Islet of Langerhans (tissue), 1 donor: ENCODE measurements at regions not wholly inside any gene's neighbourhood (a gene's known extent, or its start where the extent isn't known, plus 50 kb on each side); places are given as distances from the start of the nearest gene placed in this dataset.

Experiments
- FAIRE-seq: peaks from one replicate; lab custom pipeline; 2011; peaks lifted over from hg19 to GRCh38; lab: Jason Lieb, UNC

DNA sequence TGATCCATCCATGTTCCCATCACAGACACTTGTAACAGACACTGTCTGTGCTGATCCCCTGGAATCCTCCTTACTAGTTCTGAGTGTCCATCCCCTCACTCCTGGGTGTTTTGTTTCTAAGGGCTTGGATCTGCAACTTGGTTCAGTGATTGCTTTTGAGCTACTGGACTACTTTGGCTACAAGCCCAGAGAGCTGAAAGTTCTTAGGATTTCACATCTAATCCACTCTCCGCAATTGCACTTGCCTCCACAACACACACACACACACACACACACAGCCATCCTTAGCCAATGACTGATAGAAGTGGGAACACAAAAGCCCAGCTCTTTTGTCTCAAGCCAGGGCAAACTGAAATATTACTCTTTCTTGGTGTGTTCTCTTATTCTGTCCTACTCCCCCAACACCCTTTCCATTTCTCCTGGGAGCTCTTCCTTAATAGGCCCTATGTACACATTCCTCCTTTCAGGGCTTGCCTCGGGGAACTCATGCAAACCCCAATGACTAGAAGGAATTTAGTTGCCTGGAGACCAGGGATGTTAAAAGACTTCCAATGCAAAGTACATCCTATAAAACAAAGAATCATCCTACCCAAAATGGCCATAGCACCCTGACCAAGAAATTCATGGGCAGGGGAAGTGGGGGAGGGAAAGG is 206.1 kb upstream of the UBE2E2 start:
- no peak for FAIRE-seq

DNA sequence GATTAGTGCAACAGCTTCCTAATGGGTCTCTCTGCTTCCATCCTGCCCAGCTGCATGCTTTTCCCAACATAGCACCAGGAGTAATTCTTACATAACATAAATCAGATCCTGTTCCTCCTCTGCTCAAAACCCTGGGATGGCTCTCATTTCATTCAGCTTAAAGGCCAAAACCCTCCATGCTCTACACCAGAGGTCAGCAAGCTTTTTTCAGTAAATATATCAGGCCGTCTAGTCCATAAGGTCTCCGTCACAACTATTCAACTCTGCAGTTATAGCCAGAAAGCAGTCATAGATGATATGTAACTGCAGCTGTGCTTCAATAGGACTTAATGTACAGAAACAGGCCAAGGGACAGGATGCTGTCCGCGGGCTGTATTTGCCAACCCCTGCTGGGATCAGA is 202.8 kb upstream of the UBE2E2 start:
- FAIRE-seq = no peak

DNA sequence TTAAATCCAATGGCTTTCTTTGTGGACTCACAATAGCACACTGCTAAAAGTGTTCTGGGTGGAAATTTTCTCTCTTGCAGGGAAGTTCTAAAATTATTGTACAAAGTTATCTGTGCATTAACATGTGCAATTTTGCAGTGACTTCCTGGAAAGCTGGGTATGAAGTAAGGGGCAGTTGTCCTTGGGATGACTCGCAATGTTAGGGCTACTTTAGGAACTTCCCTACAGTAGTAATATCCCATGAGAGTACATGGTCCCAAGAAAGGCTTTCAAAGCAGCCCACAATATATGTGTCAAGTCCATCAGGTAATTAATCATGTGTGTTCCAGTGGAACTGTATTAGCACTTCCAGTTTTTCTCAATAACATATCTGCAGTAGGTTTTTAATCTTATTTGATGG is 201.0 kb upstream of the UBE2E2 start:
- no peak for FAIRE-seq

DNA sequence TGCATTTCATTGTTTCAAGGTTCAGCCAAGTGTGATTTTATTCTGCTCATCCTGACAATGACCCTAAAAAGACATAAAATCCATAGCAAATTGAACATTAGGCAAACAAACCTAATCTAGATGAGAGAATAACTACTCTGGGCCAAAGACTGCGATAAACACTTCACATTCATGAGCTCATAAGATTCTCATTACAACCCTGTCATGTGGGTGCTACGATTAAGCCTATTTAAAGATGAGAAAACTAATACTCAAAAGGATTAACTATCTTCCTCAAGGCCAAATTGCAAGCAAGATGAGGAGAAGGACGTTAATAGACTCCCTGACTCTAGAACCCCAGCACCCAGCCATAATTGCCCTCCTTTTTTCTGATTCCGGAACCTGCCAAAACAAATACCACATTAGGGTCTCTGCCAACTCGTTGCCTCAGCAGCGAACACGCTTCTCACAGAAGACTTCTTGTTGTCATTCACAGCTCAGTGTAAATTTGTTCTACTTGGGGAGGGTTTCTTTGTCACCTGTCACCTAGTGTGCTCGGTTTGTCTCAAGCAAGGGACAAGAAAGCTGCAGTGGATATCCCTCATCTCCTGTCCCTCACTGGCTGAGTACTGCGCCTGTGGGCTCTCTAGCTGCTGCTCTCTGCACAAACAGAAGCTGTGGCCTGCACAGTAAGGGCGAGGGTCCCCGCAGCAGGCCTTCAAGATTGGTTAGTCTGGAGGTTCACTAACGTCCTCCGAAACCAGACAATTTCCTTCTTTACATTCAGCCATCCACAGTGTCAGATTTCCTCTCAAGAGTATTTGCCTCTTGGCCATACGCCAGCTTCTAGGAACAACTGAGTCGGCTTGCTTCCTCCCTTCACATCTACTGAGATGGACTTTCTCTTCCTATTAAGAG is 200.0 kb upstream of the UBE2E2 start:
- no peak for FAIRE-seq

DNA sequence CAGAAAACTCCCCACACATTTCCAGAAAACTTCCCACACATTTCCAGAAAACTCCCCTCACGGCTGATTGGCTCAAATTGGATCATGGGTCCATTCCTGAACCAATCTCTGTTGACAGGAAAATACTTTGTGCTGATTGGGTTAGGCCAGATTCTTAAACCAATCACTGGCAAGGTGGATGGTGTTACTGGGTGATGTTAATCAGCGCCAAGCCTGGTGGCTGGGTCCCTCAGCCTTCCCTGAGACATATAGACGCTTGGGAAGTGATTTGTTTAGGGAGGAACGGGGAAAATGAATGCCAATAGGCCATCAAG is 199.4 kb upstream of the UBE2E2 start:
- no peak for FAIRE-seq

DNA sequence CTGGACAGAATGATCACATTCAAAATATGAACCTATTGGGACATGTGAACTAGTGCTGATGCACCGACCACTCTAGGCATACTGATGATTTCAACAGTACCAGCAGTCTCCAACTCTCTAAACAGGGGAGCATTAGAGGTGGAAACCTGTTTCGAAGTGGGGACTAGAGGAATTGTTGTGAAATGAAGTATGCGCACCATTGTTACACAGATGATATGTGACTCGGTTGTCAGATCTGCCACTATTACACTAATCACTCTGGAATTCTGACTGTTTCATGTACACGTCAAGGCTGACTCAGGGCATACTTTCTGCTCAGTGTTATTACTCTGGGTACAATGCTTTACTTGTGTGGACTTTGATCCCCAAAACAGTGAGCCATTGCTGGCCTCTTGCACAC is 198.2 kb upstream of the UBE2E2 start:
- FAIRE-seq = no peak

DNA sequence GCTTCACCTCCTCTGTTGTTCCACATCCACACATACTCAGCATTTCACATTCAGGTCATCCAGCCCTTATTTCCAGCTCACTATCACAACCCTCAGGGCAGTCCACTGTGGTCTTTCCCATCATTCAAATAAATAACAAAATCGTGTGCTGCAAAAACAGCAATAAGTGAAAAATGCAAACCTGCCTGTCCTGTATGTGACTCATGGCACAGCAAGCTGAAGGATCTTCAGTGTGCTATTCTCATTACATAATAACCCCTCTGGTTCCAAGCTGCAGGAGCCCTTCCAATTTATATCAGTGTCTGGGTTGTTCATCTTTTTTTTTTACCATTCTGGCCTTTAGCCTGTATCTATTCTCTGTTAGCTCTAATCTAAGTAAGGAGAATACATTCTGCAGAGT is 185.3 kb upstream of the UBE2E2 start:
- FAIRE-seq = no peak

DNA sequence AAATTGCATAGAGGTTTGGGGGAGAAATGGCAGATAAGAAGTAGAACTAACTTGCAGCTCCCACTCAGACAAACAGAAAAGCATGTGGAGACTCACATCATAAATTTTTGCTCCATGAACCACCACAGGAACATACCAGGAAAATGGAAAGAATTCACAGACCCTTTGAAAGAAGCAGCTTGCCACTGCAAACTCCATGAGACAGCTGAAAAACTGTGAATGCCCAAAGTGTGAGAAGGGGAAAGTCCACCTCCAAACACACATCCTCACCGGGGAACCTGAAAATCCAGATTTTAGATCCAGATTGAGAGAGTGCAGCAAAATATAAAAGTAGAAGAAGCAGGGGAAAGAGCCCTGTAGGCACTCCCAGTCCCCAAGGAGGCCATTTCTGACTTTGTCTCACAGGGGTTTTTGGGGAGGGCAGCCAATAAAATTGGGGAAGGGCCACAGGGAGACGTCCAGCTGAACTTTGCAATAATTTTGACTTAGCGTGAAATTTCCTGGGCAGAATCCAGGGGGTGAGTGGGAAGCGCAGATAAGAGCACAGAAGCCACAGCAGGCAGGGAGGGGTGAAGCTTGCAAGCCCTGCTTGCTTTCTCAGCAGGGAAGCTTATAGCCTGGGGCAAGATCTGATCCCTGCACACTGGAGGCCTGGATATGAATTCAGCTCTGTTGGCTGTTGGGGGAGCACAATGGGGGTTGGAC is 183.4 kb upstream of the UBE2E2 start:
- no peak for FAIRE-seq

DNA sequence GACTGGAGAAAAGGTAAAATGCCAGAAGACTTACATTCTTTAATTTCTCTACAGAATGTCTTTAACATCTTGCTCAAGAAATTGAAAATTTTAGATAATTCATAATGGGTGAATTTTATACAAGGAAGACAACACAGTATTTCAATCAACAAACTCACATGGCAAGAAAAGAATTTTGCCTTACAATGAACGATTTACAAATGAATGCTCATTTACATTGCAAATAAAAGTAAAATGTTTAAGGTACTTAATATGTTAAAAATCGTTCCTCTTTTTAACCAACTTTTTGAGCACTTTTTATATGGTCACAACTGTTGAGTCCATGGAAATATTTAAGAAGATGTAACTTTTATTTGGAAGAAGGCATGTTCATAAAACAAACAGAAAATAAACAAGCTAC is 174.8 kb upstream of the UBE2E2 start:
- FAIRE-seq = no peak

DNA sequence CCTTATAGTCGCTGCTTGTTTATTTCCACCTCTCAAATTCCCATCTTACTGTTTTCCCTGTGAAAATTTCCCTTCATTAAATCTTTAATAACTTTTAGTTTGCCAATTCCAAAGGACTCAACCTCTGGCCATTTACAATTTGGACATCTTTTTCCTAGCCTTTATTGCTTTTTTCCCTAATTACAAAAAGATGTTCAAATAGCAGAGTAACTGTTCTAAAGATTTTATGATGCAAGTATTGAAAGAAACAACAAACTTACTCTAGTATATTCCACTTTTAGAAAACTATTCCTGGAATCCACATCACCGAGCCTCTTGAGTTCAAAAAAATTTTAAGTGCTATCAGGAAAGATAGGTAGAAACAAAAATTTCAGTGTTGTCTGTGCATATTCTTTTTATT is 174.1 kb upstream of the UBE2E2 start:
- FAIRE-seq = no peak

DNA sequence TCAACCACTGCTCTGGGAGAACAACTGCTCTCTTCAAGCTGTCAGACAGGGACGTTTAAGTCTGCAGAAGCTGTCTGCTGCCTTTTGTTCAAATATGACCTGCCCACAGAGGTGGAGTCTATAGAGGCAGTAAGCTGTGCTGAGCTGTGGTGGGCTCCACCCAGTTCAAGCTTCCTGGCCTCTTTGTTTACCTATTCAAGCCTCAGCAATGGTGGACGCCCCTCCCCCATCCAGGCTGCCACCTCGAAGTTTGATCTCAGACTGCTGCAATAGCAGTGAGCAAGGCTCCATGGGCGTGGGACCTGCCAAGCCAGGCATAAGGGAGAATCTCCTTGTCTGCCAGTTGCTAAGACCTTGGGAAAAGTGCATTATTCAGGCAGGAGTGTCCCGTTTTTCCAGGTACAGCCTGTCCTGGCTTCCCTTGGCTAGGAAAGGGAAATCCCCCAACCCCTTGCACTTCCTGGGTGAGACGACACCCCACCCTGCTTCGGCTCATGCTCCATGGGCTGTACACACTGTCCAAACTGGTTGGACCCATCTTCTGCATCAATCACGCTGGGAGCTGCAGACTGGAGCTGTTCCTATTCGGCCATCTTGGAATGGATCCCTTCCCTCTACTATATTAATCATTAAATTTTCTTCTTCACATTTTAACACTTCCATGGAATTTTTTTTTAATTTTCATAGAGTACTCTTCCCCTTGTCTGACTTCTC is 167.0 kb upstream of the UBE2E2 start:
- no peak for FAIRE-seq

DNA sequence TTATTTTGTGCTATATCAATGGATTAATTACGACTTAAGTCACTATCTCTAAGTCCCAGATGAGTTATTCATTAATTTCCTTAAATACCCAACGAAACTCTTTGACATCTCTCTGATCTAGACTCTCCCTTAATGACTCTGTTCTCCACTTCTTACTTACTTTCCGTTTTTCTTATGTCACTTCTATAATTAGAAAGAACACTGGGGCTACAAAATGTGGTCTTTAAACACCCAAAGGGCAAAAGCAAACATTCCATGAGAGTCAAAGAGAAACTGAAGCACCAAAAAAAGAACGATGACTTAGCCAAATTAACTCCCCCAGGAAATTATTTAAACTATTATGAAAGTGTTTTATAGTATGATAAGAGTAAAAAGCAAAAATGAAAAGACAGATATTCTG is 166.4 kb upstream of the UBE2E2 start:
- FAIRE-seq = no peak

DNA sequence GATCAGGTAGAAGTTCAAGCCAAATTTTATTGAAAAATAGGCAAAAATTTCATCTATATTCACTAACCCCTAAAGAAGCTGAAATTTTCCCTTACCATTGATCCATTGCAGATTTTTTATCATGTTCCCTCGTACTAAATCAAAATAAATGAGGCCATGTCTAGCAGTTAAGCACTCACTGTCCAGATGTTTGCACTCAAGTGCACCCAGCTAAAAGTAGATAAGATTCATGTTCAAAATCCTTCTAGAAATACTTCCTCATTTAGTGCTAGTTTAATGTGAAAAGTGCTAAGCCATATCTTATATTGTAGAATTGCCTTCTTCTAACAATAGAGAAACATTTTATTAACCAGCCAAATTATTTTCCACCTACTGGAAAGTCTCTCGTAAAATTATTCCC is 164.7 kb upstream of the UBE2E2 start:
- FAIRE-seq = no peak

DNA sequence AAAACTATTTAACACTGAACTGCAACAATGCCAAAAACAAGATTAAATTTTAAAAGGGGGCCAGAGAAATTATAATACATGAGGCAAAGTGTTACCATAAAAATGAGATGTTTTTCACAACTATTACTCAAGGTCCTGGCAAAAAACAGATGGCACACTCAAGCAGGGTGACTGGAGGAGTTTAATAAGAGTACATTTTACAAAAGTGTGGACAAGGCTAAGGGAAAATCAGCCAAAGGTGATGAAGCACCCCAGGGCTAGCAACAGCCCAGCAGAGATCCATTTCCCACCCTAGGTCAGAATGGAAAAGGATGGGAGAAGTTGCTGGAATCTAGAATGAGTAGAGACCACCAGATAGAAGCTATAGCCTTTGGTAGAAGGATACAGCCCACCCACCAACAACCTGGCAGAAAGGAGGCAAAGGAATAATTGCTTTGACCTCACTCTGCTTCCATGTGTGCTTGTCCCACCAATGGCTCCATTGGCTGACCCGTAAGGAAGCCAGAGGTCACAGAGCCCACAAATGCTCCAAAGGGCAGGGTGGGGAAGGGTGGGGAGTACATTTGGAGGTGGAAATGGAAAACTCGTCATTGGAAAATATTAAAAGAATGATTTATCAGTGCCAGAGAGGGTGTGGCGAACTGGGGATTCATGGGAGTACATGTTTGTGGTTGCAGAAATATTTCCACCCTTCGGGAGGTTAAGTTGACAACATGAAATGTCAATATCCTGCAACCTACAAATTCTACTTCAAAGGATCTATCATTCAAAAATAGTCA is 161.0 kb upstream of the UBE2E2 start:
- no peak for FAIRE-seq

DNA sequence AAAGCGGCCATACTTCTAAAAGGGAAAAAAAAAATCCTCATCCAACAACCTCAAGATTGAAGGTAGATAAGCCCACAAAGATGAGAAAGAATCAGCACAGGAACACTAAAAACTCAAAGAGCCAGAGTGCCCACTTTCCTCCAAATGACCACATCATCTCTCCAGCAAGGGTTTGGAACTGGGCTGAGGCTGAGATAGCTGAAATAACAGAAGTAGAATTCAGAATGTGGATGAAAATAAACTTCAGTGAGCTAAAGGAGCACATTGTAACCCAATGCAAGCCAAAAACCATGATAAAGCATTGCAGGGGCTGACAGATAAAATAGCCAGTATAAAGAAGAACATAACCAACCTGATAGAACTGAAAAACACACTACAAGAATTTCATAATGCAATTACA is 158.7 kb upstream of the UBE2E2 start:
- no peak for FAIRE-seq

DNA sequence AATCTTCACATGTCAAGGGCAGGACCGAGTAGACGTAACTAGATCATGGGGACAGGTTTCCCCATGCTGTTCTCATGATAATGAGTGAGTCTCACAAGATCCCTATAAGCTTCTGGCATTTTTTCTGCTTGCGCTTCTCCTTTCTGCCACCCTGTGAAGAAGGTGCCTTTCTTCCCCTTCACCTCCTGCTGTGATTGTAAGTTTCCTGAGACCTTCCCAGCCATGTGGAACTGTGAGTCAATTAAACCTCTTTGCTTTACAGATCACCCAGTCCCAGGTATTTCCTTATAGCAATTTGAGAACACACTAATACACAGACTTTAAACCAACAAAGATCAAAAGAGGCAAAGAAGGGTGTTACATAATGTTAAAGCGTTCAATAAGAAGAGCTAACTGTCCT is 156.6 kb upstream of the UBE2E2 start:
- no peak for FAIRE-seq

DNA sequence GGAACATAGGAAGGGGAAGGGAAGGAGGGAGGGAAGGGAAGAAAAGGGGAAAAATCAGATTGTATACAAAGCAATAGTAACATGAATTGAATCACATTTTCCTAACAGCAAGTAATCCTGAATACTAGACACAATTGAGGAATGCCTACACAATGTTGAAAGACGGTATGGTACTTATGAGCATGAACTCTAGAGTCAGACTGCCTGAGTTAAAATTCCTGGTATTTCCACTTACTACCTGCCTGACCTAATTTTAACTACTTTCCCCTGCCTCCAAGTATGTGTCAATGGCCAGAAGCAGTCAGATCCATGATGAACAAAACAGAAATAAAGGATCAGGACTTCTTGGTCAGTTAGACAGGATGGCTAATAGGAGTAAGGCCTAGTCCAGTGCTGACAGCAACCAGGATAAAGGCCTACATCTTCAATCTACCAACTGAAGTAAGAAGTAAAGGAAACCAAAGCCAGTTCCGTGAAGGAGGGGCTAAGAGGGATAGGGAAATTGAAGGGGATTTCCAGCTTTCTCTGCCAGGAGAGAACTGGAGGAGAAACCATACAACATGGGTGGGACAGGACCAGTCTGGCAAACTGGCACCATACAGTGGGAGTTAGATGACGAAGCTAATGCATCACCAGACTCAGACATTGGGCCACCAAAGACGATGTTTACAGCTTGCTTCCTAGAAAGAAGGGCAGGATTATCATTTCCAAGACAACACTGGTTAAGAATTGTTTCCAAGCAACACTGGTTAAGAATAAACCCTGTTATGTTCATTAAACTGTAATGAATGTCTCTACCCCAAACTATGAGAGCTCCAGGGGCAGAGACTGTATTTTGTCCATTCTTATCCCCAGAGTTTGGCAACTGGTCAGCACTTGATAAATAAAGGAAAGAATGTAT is 151.6 kb upstream of the UBE2E2 start:
- FAIRE-seq = no peak

DNA sequence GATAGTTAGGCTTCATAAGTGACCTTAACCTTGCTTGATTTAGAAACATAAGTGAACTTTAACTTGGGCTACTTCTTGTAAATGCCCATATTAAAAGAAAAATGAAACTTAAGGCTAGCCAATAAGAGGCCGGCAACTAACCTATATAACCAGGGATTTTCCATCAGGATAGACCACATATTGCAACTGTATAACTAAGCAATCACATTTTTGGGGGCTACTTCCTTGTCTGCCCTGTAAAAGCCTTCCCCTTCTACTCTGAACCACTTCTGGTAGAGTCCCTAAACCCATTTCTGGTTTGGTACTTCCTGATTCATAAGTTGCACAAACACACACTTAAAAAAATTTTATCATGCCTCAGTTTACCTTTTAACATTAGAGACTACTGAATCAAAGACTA is 150.9 kb upstream of the UBE2E2 start:
- no peak for FAIRE-seq

DNA sequence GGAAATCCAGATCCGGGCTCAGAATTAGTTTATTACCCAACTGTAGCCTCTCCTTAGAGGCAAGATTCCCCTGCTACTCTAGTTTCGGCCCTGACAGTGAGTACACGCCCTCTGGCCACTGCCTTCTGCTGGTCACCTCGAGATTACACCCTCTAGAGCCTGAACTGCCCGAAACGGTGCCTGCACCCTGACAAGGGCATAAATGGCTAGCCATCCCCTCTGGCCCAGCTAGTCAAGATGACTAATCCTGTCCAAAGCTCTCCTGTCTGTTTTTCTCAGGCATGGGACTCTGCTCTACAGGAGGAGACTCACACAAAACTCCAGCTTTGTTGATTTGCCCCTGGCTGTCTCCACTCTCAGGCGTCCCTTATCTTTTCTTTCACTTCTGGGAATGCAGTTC is 150.5 kb upstream of the UBE2E2 start:
- no peak for FAIRE-seq

DNA sequence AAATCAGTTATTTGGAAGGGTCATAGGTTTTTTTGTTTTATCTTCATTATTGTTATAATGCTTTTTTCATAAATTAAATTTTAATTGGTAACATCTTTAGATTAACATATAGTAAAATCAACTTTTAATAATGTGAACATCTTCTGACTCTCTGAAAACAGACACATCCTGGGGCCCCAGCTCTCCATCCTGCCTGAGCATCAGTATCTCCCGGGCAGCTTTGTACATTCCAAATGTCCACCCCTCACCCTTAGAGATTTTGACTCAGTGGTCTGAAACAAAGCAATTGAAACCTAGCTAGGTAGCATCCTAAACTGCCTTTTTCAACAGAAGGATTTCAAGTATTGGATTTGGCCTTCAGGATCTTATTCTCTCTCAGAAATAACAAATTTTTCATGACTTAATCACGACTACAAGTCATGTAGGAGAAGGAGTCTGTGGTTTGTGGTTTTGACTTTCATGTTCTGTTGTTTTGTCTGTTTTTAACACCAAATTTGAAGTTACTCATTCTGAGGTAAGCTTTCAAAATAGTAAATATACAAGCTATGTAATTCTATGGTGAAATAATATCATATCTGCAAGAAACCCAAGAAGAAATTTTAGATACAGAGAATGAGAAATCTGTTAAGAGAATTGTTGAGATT is 147.3 kb upstream of the UBE2E2 start:
- no peak for FAIRE-seq

DNA sequence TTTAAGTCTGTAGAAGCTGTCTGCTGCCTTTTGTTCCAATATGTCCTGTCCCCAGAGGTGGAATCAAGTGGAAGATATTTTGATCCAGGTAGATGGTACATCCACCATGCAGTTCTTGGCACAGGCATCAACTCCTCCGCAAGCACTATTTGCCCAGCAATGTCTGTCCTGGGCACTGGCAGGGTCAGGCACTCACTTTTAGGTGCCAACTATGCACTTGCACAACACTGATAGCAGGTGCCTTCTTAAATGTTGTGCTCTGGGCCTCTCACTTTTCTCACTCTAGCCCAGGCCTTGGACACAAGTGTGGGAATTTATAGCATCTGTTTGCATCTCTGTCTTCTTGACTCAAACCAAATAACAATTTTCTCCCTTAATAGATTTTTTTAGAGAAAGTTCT is 140.5 kb upstream of the UBE2E2 start:
- no peak for FAIRE-seq
